Neural cell (in vitro differentiated cells): ENCODE measurements at regions not wholly inside any gene's neighbourhood (a gene's known extent, or its start where the extent isn't known, plus 50 kb on each side); places are given as distances from the start of the nearest gene placed in this dataset.

Source experiments
- CTCF ChIP-seq: fragments of 450-650 bp; IDR thresholded peaks from 2 replicates; pipeline ENCODE4 v1.5.1; 2014; ENCODE audit warnings: antibody characterized with exemption, mild to moderate bottlenecking, moderate library complexity; ENCODE audit not compliant: poor library complexity, severe bottlenecking
- EP300 ChIP-seq: fragments of 450-650 bp; conservative IDR thresholded peaks from 2 replicates; pipeline ENCODE4 v1.6.1; 2014; ENCODE audit warnings: antibody characterized with exemption, mild to moderate bottlenecking, moderate library complexity; ENCODE audit not compliant: poor library complexity, severe bottlenecking
- EZH2 ChIP-seq: fragments of 200-600, 300-800 bp; shearing (Covaris generic), sonication (generic); IDR thresholded peaks from 2 replicates; pipeline ENCODE4 v1.6.1; 2014; ENCODE audit warnings: antibody characterized with exemption, low read length, borderline replicate concordance, mild to moderate bottlenecking; ENCODE audit not compliant: insufficient read depth, poor library complexity, severe bottlenecking
- POLR2AphosphoS5 ChIP-seq: IDR thresholded peaks from 2 replicates; pipeline ENCODE4 v1.6.1; 2012
- SMC3 ChIP-seq: fragments of 450-650 bp; conservative IDR thresholded peaks from 2 replicates; pipeline ENCODE4 v1.6.1; 2014; ENCODE audit warnings: antibody characterized with exemption, mild to moderate bottlenecking, moderate library complexity; ENCODE audit not compliant: poor library complexity
- TAF1 ChIP-seq: IDR thresholded peaks from 2 replicates; pipeline ENCODE4 v1.6.1; 2012; ENCODE audit warnings: low read depth
- TF ChIP-seq, protein P1 (sequence below): IDR thresholded peaks from 2 replicates; pipeline ENCODE4 v1.6.1; 2012; ENCODE audit warnings: borderline replicate concordance

- TF ChIP-seq CTCF = no peak
- TF ChIP-seq TAF1 = no peak
- TF ChIP-seq EZH2 = no peak
- TF ChIP-seq, protein P1, sequence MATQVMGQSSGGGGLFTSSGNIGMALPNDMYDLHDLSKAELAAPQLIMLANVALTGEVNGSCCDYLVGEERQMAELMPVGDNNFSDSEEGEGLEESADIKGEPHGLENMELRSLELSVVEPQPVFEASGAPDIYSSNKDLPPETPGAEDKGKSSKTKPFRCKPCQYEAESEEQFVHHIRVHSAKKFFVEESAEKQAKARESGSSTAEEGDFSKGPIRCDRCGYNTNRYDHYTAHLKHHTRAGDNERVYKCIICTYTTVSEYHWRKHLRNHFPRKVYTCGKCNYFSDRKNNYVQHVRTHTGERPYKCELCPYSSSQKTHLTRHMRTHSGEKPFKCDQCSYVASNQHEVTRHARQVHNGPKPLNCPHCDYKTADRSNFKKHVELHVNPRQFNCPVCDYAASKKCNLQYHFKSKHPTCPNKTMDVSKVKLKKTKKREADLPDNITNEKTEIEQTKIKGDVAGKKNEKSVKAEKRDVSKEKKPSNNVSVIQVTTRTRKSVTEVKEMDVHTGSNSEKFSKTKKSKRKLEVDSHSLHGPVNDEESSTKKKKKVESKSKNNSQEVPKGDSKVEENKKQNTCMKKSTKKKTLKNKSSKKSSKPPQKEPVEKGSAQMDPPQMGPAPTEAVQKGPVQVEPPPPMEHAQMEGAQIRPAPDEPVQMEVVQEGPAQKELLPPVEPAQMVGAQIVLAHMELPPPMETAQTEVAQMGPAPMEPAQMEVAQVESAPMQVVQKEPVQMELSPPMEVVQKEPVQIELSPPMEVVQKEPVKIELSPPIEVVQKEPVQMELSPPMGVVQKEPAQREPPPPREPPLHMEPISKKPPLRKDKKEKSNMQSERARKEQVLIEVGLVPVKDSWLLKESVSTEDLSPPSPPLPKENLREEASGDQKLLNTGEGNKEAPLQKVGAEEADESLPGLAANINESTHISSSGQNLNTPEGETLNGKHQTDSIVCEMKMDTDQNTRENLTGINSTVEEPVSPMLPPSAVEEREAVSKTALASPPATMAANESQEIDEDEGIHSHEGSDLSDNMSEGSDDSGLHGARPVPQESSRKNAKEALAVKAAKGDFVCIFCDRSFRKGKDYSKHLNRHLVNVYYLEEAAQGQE = no peak
- TF ChIP-seq POLR2AphosphoS5 = no peak
- no peak for TF ChIP-seq EP300
- TF ChIP-seq SMC3 = no peak
Observed at GRCh38 chr2:41711736-41712135, 336.1 kb upstream of the PKDCC start.
